PC-3 (cell line): ENCODE measurements at regions not wholly inside any gene's neighbourhood (a gene's known extent, or its start where the extent isn't known, plus 50 kb on each side); places are given as distances from the start of the nearest gene placed in this dataset.

ENCODE experiments used
- ATAC-seq: fragments of 200-7000 bp; cut with Tn5 transposase; 2 replicates; pipeline ENCODE4 v1.9.1; 2020; ENCODE audit warnings: mild to moderate bottlenecking, moderate library complexity
- BruUV-seq: library from RNA; stranded (reverse); fragments of 400-500 nt; replicated peaks from 2 replicates; lab custom pipeline; 2021; lab: Mats Ljungman, UMichigan
- CTCF ChIA-PET: fragments of 300-600 bp; sonication (Branson Sonifier 250); formaldehyde crosslinking; loops from one replicate; lab custom pipeline; 2022; ENCODE audit warnings: antibody characterized with exemption; lab: Charles Lee
- POLR2A ChIA-PET: fragments of 300-600 bp; sonication (Branson Sonifier 250); formaldehyde crosslinking; loops from one replicate; lab custom pipeline; 2022; ENCODE audit warnings: antibody characterized with exemption; ENCODE audit not compliant: unreplicated experiment; lab: Charles Lee
- DNase-seq: peaks from one replicate; pipeline ENCODE4 v3.0.0-alpha.2; 2015
- H2AFZ ChIP-seq: fragments of 300-600 bp; sonication (generic); 2 replicates; pipeline ENCODE4 v1.6.0; 2016; ENCODE audit warnings: antibody characterized with exemption, low read length
- H3F3A ChIP-seq: fragments of 300-600 bp; sonication (generic); one replicate; pipeline ENCODE4 v1.6.0; 2017; ENCODE audit warnings: antibody characterized with exemption, low read length, control low read depth, mild to moderate bottlenecking; ENCODE audit not compliant: unreplicated experiment
- H3K27ac ChIP-seq: fragments of 300-600 bp; sonication (generic); 2 replicates; pipeline ENCODE4 v1.5.1; 2016; ENCODE audit warnings: mild to moderate bottlenecking, low read length
- H3K27me3 ChIP-seq: fragments of 300-600 bp; sonication (generic); 2 replicates; pipeline ENCODE4 v1.6.1; 2016; ENCODE audit warnings: low read length, mixed read lengths
- H3K36me3 ChIP-seq: fragments of 300-600 bp; sonication (generic); 2 replicates; pipeline ENCODE4 v1.6.1; 2016; ENCODE audit warnings: low read depth, mixed run types, low read length, mixed read lengths
- H3K4me1 ChIP-seq: fragments of 300-600 bp; sonication (generic); 2 replicates; pipeline ENCODE4 v1.5.1; 2016; ENCODE audit warnings: low read length; ENCODE audit not compliant: insufficient read depth
- H3K4me2 ChIP-seq: fragments of 300-600 bp; sonication (generic); 2 replicates; pipeline ENCODE4 v1.6.0; 2016; ENCODE audit warnings: low read length
- H3K4me3 ChIP-seq: fragments of 300-600 bp; sonication (generic); 2 replicates; pipeline ENCODE4 v1.5.1; 2016; ENCODE audit warnings: mild to moderate bottlenecking, low read length, mixed read lengths
- H3K79me2 ChIP-seq: fragments of 300-600 bp; sonication (generic); 2 replicates; pipeline ENCODE4 v1.6.1; 2017; ENCODE audit warnings: low read length, mixed read lengths
- H3K9ac ChIP-seq: fragments of 300-600 bp; sonication (generic); 2 replicates; pipeline ENCODE4 v1.6.0; 2016; ENCODE audit warnings: mild to moderate bottlenecking, low read length
- H3K9me2 ChIP-seq: fragments of 300-600 bp; sonication (generic); replicated peaks from 2 replicates; pipeline ENCODE4 v1.6.1; 2016; ENCODE audit warnings: mixed run types, low read length, mixed read lengths
- H3K9me3 ChIP-seq: fragments of 300-600 bp; sonication (generic); 2 replicates; pipeline ENCODE4 v1.6.1; 2016; ENCODE audit warnings: low read length, mixed read lengths
- H4K20me1 ChIP-seq: fragments of 300-600 bp; sonication (generic); 2 replicates; pipeline ENCODE4 v1.6.1; 2016; ENCODE audit warnings: low read length, mixed read lengths
- EZH2 ChIP-seq: fragments of 300-600 bp; sonication (generic); IDR thresholded peaks from one replicate; pipeline ENCODE4 v1.6.1; 2017; ENCODE audit warnings: antibody characterized with exemption, mild to moderate bottlenecking, low read length; ENCODE audit not compliant: unreplicated experiment
- EZH2phosphoT487 ChIP-seq: fragments of 300-600 bp; sonication (generic); IDR thresholded peaks from 2 replicates; pipeline ENCODE4 v1.6.1; 2018; ENCODE audit warnings: mild to moderate bottlenecking, antibody characterized with exemption, low read length, borderline replicate concordance
- intact Hi-C: fragments of 100-400 bp; cut with micrococcal nuclease; formaldehyde crosslinking; loops from 2 replicates; pipeline ENCODE4 v1.9.0; 2023
- TF ChIP-seq, protein P1 (sequence below): fragments of 300-600 bp; sonication (generic); conservative IDR thresholded peaks from 2 replicates; pipeline ENCODE4 v1.5.1; 2017; ENCODE audit warnings: antibody characterized with exemption, low read depth, mild to moderate bottlenecking, low read length

DNA sequence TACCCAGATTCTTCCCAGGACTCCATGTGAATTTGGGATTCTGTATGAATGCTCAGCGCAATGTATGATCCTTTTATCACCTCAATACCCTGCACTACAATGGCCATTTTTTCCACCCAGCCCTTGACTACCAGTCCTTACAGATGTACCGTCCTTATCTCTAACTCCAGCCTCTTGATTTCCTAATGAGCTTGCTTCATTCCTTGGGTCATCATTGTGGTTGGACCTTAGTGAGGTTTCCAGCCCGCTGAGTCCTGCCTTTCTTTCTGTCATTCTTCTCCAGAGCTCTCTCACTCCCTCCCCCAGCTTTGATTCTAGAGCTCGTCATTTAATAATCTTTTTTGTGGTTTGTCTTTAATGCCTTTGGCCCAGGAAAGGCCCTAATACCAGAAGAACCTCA, 438.5 kb downstream of the ZNF536 start:
- DNase-seq (no peak), ATAC-seq (no peak)
- Histone ChIP-seq H3K79me2 (no peaks in the 10 kb centered on the region), H3K27ac (no peak overlapping the region), H3K27me3 (no peaks in the 10 kb centered on the region), H3K4me3 (no peak overlapping the region), H3K9me3 (no peaks in the 10 kb centered on the region), H3K36me3 (no peaks in the 10 kb centered on the region), H3F3A (no peaks in the 10 kb centered on the region), H3K9ac (no peak overlapping the region), H3K4me1 (no peaks in the 10 kb centered on the region), H4K20me1 (no peaks in the 10 kb centered on the region), H3K4me2 (no peak overlapping the region), H3K9me2 (no peaks in the 10 kb centered on the region), H2AFZ (no peak overlapping the region)
- TF ChIP-seq EZH2phosphoT487 = no peak
- POLR2A ChIA-PET = no interaction called here
- intact Hi-C loops = no loop called here
- BruUV-seq = no TSS peak
- CTCF ChIA-PET = no interaction called here

DNA sequence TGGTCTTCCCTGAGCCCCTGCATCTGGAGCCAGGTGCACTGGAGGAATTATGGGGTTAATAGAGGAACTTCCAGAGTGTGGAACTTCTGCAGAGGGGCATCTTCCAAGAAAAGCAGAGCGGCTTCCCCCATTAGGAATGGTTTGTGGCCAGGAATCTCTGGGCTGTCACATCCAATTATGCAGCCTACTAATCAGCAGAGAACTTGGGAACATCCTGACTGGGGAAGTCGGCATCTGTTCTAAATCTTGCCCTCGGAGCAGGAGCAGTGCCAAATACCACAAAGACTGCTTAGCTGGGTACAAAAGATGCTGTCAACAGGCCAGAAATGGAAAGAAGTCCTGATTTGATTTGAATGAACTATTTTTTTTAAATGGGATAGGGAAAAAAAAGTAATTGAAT, 435.1 kb downstream of the ZNF536 start:
- no peak for TF ChIP-seq EZH2
- TF ChIP-seq, protein P1, sequence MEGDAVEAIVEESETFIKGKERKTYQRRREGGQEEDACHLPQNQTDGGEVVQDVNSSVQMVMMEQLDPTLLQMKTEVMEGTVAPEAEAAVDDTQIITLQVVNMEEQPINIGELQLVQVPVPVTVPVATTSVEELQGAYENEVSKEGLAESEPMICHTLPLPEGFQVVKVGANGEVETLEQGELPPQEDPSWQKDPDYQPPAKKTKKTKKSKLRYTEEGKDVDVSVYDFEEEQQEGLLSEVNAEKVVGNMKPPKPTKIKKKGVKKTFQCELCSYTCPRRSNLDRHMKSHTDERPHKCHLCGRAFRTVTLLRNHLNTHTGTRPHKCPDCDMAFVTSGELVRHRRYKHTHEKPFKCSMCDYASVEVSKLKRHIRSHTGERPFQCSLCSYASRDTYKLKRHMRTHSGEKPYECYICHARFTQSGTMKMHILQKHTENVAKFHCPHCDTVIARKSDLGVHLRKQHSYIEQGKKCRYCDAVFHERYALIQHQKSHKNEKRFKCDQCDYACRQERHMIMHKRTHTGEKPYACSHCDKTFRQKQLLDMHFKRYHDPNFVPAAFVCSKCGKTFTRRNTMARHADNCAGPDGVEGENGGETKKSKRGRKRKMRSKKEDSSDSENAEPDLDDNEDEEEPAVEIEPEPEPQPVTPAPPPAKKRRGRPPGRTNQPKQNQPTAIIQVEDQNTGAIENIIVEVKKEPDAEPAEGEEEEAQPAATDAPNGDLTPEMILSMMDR = no peak
- no peak for TF ChIP-seq EZH2phosphoT487

GRCh38 chr19:30806311-30806710, 434.1 kb downstream of the ZNF536 start:
- H4K20me1 ChIP-seq = no peaks in the 10 kb centered on the region
- no peaks in the 10 kb centered on the region for H3F3A ChIP-seq
- H2AFZ ChIP-seq = no peak overlapping the region
- H3K4me3 ChIP-seq = no peak overlapping the region
- H3K79me2 ChIP-seq = no peaks in the 10 kb centered on the region
- no peaks in the 10 kb centered on the region for H3K9me2 ChIP-seq
- H3K36me3 ChIP-seq = no peaks in the 10 kb centered on the region
- no peak overlapping the region for H3K9ac ChIP-seq
- intact Hi-C loops = no loop called here
- CTCF ChIA-PET = no interaction called here
- POLR2A ChIA-PET = no interaction called here
- H3K27ac ChIP-seq = no peak overlapping the region
- BruUV-seq = no TSS peak
- H3K4me1 ChIP-seq = no peaks in the 10 kb centered on the region
- H3K4me2 ChIP-seq = no peak overlapping the region
- no peak for DNase-seq
- no peak for ATAC-seq
- H3K9me3 ChIP-seq = no peaks in the 10 kb centered on the region
- TF ChIP-seq, protein P1 = no peak
- TF ChIP-seq EZH2 (no peak), EZH2phosphoT487 (no peak)
- no peaks in the 10 kb centered on the region for H3K27me3 ChIP-seq

More for the DNA sequence above, 435.1 kb downstream of the ZNF536 start:
- Histone ChIP-seq H3K4me2 (no peak overlapping the region), H3K36me3 (no peaks in the 10 kb centered on the region), H3K9me2 (no peaks in the 10 kb centered on the region), H3K9ac (no peak overlapping the region), H2AFZ (no peak overlapping the region), H3K27me3 (no peaks in the 10 kb centered on the region), H3F3A (no peaks in the 10 kb centered on the region), H3K4me1 (no peaks in the 10 kb centered on the region), H3K79me2 (no peaks in the 10 kb centered on the region), H3K4me3 (no peak overlapping the region), H3K9me3 (no peaks in the 10 kb centered on the region), H3K27ac (no peak overlapping the region), H4K20me1 (no peaks in the 10 kb centered on the region)
- no peak for DNase-seq
- no TSS peak for BruUV-seq
- intact Hi-C loops = no loop called here
- no peak for ATAC-seq
- CTCF ChIA-PET = no interaction called here
- POLR2A ChIA-PET = no interaction called here
